ENCODE measurements at regions not wholly inside any gene's neighbourhood (a gene's known extent, or its start where the extent isn't known, plus 50 kb on each side); places are given as distances from the start of the nearest gene placed in this dataset.

- BruUV-seq (replicated peaks) = no TSS peak
- no peak overlapping the region for H3K9ac ChIP-seq (replicated peaks; ENCODE audit: extremely low read depth, insufficient read depth, low read length)
- H3K4me1 ChIP-seq (ENCODE audit: control insufficient read depth, extremely low read depth, insufficient read depth, low read length) = no peaks in the 10 kb centered on the region
- no peak for FAIRE-seq
- no peak overlapping the region for H3K4me3 ChIP-seq (replicated peaks in 1 of 3; ENCODE audit: insufficient read depth in 1 of 3, low read depth in 1 of 3, low read length in 3 of 3)
- TF ChIP-seq CTCF (IDR thresholded peaks at IDR 0.05; ENCODE audit: extremely low read depth in 1 of 2, insufficient read depth in 1 of 2, low read depth in 1 of 2, low read length in 2 of 2) = no peak
- no peak for TF ChIP-seq GATA2 (IDR thresholded peaks at IDR 0.05; ENCODE audit: insufficient read depth, insufficient read length, low read depth, low read length)
- TF ChIP-seq POLR2AphosphoS5 (IDR thresholded peaks at IDR 0.05; ENCODE audit: insufficient read depth, low read depth, low read length) = no peak
- TF ChIP-seq POLR2A (IDR thresholded peaks at IDR 0.05; ENCODE audit: low read depth, low read length) = no peak
- TF ChIP-seq EZH2 (IDR thresholded peaks at IDR 0.05; ENCODE audit: borderline replicate concordance, low read depth, low read length, severe bottlenecking) = no peak
- no peak for TF ChIP-seq MYC (IDR thresholded peaks at IDR 0.05; ENCODE audit: low read depth, low read length)
- no peak for TF ChIP-seq FOS (IDR thresholded peaks at IDR 0.05; ENCODE audit: borderline replicate concordance, insufficient read depth, low read length)
- no peak for TF ChIP-seq MAX (IDR thresholded peaks at IDR 0.05; ENCODE audit: insufficient read depth, insufficient read length)
- no peak for TF ChIP-seq JUN (IDR thresholded peaks at IDR 0.05; ENCODE audit: borderline replicate concordance, insufficient read depth, insufficient read length, low read depth)
- dilution Hi-C loops (cut with MboI; ENCODE audit: extremely low pct_ligation_motif_present, low sequenced_read_pairs) = no loop called here
- no peaks in the 10 kb centered on the region for H3K27me3 ChIP-seq (ENCODE audit: control insufficient read depth in 2 of 2, insufficient read depth in 2 of 2, low read length in 2 of 2)
- DNase-seq (ENCODE audit: low read depth, low spot score) = no peak
- no peak overlapping the region for H3K27ac ChIP-seq (ENCODE audit: insufficient read depth, low read depth, low read length)
- POLR2A ChIA-PET = no interaction called here
- no peak overlapping the region for H2AFZ ChIP-seq (ENCODE audit: low read depth, low read length)
- no peaks in the 10 kb centered on the region for H3K36me3 ChIP-seq (ENCODE audit: control insufficient read depth in 2 of 2, extremely low read depth in 1 of 2, insufficient read depth in 2 of 2, low read length in 2 of 2)
- H3K9me3 ChIP-seq (replicated peaks; ENCODE audit: control insufficient read depth, insufficient read depth, low read length) = no peaks in the 10 kb centered on the region
- no peaks in the 10 kb centered on the region for H3K9me1 ChIP-seq (replicated peaks; ENCODE audit: control insufficient read depth, extremely low read depth, insufficient read depth, low read length)
- no peaks in the 10 kb centered on the region for H3K79me2 ChIP-seq (ENCODE audit: control insufficient read depth, insufficient read depth, low read length)
- intact Hi-C loops (cut with micrococcal nuclease) = no loop called here
- H4K20me1 ChIP-seq (replicated peaks; ENCODE audit: control insufficient read depth, extremely low read depth, insufficient read depth, low read length) = no peaks in the 10 kb centered on the region
- CTCF ChIA-PET = interaction anchor here (1.1 to 1.7 kb wide), 2 partner anchors 9 to 10 kb away, joined by 3 to 4 read pairs; no protein-coding TSS in a partner anchor
- H3K4me2 ChIP-seq (ENCODE audit: insufficient read depth, low read length) = no peak overlapping the region
These were observed 339.0 kb upstream of the B3GALT2 start for GRCh38 chr1:193525411-193525810.
